Panc1 (cell line): ENCODE measurements at regions not wholly inside any gene's neighbourhood (a gene's known extent, or its start where the extent isn't known, plus 50 kb on each side); places are given as distances from the start of the nearest gene placed in this dataset.

Source experiments
- ATAC-seq: fragments of 200-7000 bp; cut with Tn5 transposase; 2 replicates; pipeline ENCODE4 v1.9.1; 2020; ENCODE audit warnings: mild to moderate bottlenecking, moderate library complexity
- BruUV-seq: library from RNA; stranded (reverse); fragments of 400-500 nt; replicated peaks from 2 replicates; lab custom pipeline; 2021; lab: Mats Ljungman, UMichigan
- CTCF ChIA-PET: fragments of 300-600 bp; sonication (Branson Sonifier 250); formaldehyde crosslinking; loops from one replicate; lab custom pipeline; 2022; ENCODE audit warnings: antibody characterized with exemption; lab: Charles Lee
- POLR2A ChIA-PET: fragments of 300-600 bp; sonication (Branson Sonifier 250); formaldehyde crosslinking; loops from one replicate; lab custom pipeline; 2022; ENCODE audit warnings: antibody characterized with exemption; lab: Charles Lee
- DNase-seq: peaks from one replicate; pipeline ENCODE4 v3.0.0-alpha.2; 2010; ENCODE audit warnings: low read depth, low spot score
- H3K27ac ChIP-seq: 2 replicates; pipeline ENCODE4 v1.5.1; 2011; ENCODE audit warnings: mild to moderate bottlenecking, low read length, inconsistent platforms
- H3K27me3 ChIP-seq: fragments of 200-500 bp; sonication (Bioruptor generic); 2 replicates; pipeline ENCODE4 v1.6.0; 2014; ENCODE audit warnings: low read length, inconsistent platforms; ENCODE audit not compliant: control insufficient read depth, insufficient read depth
- H3K36me3 ChIP-seq: fragments of 200-500 bp; sonication (Bioruptor generic); 2 replicates; pipeline ENCODE4 v1.5.1; 2014; ENCODE audit warnings: inconsistent platforms, mild to moderate bottlenecking, low read length, moderate library complexity; ENCODE audit not compliant: control insufficient read depth, insufficient read depth
- H3K4me1 ChIP-seq: 2 replicates; pipeline ENCODE4 v1.5.1; 2011; ENCODE audit warnings: inconsistent platforms, mild to moderate bottlenecking, low read length, moderate library complexity; ENCODE audit not compliant: control insufficient read depth, insufficient read depth
- H3K4me3 ChIP-seq, 2 experiments: 2 replicates each; pipeline ENCODE4 v1.5.1; 2011 to 2012; ENCODE audit warnings: low read depth in 2 of 2, low read length in 2 of 2, mild to moderate bottlenecking in 2 of 2, inconsistent platforms in 1 of 2, moderate library complexity in 1 of 2
- H3K9me3 ChIP-seq: fragments of 200-500 bp; sonication (Bioruptor generic); 2 replicates; pipeline ENCODE4 v1.5.1; 2014; ENCODE audit warnings: low read depth, mild to moderate bottlenecking, inconsistent platforms, low read length, moderate library complexity; ENCODE audit not compliant: control insufficient read depth, insufficient read depth
- POLR2AphosphoS5 ChIP-seq: IDR thresholded peaks from 2 replicates; pipeline ENCODE4 v1.6.1; 2012; ENCODE audit warnings: mild to moderate bottlenecking, low read depth, low read length, moderate library complexity
- REST ChIP-seq, 2 experiments: IDR thresholded peaks; 2 replicates each; pipeline ENCODE4 v1.6.1; 2011 to 2012; ENCODE audit warnings: low read depth in 2 of 2, control low read depth in 1 of 2, low read length in 1 of 2, mild to moderate bottlenecking in 1 of 2, moderate library complexity in 1 of 2; ENCODE audit not compliant: insufficient read depth in 1 of 2
- SIN3A ChIP-seq: IDR thresholded peaks from 2 replicates; pipeline ENCODE4 v1.6.1; 2012; ENCODE audit warnings: low read depth, mild to moderate bottlenecking, low read length, moderate library complexity, borderline replicate concordance; ENCODE audit not compliant: insufficient read depth
- TCF7L2 ChIP-seq: IDR thresholded peaks from 2 replicates; pipeline ENCODE4 v1.6.1; 2011; ENCODE audit warnings: mild to moderate bottlenecking, low read depth, low read length, inconsistent platforms
- in situ Hi-C: cut with HindIII; loops from 2 replicates; pipeline ENCODE4 v1.10.0; 2016; ENCODE audit warnings: low sequenced_read_pairs, low pct_unique_long_range_greater_than_20kb
- intact Hi-C: fragments of 100-400 bp; cut with micrococcal nuclease; formaldehyde crosslinking; loops from one replicate; pipeline ENCODE4 v1.10.0; 2022; ENCODE audit not compliant: unreplicated experiment
- TF ChIP-seq, protein P1 (sequence below): fragments of 450-650 bp; IDR thresholded peaks from 2 replicates; pipeline ENCODE4 v1.5.1; 2017; ENCODE audit warnings: mild to moderate bottlenecking

DNA sequence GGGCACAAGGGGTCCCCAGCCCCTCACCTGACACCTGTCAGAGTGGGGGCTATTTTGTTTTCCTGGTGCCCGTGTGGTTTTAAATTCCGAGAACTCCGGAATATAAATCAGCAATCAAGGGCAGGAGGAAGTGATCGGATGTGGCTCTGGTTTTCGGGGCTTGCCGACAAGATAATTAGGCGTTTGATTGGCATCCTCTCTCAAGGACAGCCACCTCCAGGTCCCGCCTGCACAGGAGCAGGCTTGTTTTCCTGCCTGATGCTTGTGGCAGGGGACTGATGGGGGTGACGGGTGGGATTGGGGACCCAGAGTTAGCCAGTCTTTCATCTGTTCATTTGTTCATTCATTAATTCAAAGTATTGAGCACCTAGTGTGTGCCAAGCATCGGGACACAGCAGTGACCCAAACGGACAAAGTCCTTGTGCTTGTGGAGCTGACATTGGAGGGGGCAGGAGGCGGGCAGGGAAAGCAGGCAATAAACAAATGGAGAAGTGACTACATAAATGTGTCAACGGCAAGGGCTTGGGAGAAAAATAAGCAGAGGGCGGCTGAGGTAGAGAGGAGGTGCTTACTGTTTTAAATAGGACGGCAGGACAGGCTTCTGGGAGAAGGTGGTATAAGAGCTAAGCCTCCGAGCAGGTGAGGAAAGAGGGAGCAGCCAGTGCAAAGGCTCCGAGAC, 166.5 kb downstream of the PHETA1 start:
- no peaks in the 10 kb centered on the region for H3K9me3 ChIP-seq
- ChIA-PET POLR2A (interaction anchor here (0.7 kb wide), 1 partner anchor 185 kb away, joined by 16 read pairs; no protein-coding TSS in a partner anchor), CTCF (no interaction called here)
- TF ChIP-seq REST (IDR thresholded peaks at IDR 0.05; ENCODE audit: insufficient read depth in 1 of 2, low read depth in 2 of 2, low read length in 1 of 2), result no peak
- TF ChIP-seq TCF7L2, result no peak
- TF ChIP-seq, protein P1, sequence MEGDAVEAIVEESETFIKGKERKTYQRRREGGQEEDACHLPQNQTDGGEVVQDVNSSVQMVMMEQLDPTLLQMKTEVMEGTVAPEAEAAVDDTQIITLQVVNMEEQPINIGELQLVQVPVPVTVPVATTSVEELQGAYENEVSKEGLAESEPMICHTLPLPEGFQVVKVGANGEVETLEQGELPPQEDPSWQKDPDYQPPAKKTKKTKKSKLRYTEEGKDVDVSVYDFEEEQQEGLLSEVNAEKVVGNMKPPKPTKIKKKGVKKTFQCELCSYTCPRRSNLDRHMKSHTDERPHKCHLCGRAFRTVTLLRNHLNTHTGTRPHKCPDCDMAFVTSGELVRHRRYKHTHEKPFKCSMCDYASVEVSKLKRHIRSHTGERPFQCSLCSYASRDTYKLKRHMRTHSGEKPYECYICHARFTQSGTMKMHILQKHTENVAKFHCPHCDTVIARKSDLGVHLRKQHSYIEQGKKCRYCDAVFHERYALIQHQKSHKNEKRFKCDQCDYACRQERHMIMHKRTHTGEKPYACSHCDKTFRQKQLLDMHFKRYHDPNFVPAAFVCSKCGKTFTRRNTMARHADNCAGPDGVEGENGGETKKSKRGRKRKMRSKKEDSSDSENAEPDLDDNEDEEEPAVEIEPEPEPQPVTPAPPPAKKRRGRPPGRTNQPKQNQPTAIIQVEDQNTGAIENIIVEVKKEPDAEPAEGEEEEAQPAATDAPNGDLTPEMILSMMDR, result no peak
- TF ChIP-seq SIN3A, result no peak
- no peak for TF ChIP-seq POLR2AphosphoS5
- H3K27me3 ChIP-seq, result peaks cover 10% of the 10 kb centered on the region; the same call in 1 of the 2 replicates
- H3K4me1 ChIP-seq, result no peaks in the 10 kb centered on the region
- no peak overlapping the region for H3K4me3 ChIP-seq
- in situ Hi-C loops (no loop called here), intact Hi-C loops (no loop called here)
- no peaks in the 10 kb centered on the region for H3K36me3 ChIP-seq
- no peak overlapping the region for H3K27ac ChIP-seq
- BruUV-seq, result no TSS peak
- no peak for DNase-seq
- no peak for ATAC-seq

- CTCF ChIA-PET, result interaction anchor here (0.5 to 0.6 kb wide), 2 partner anchors 32 to 112 kb away, joined by 3 to 6 read pairs; no protein-coding TSS in a partner anchor
- Histone ChIP-seq H3K4me3 (no peak overlapping the region), H3K27ac (no peak overlapping the region), H3K9me3 (no peaks in the 10 kb centered on the region), H3K36me3 (no peaks in the 10 kb centered on the region), H3K4me1 (no peaks in the 10 kb centered on the region), H3K27me3 (peaks cover 7% of the 10 kb centered on the region; the same call in 1 of the 2 replicates)
- POLR2A ChIA-PET, result no interaction called here
- intact Hi-C loops, result no loop called here
- ATAC-seq (no peak), DNase-seq (no peak)
- BruUV-seq, result no TSS peak
- in situ Hi-C loops, result no loop called here
- TF ChIP-seq SIN3A (no peak), POLR2AphosphoS5 (no peak), REST (IDR thresholded peaks at IDR 0.05; ENCODE audit: insufficient read depth in 1 of 2, low read depth in 2 of 2, low read length in 1 of 2) (no peak)
Observed at GRCh38 chr12:111201495-111202236, 167.2 kb downstream of the PHETA1 start.
